ENCODE measurements at regions not wholly inside any gene's neighbourhood (a gene's known extent, or its start where the extent isn't known, plus 50 kb on each side); places are given as distances from the start of the nearest gene placed in this dataset.

GRCh38 chr12:67818459-67818903 is 169.9 kb downstream of the DYRK2 start:
- TF ChIP-seq POLR2A (IDR thresholded peaks at IDR 0.05) (no peak), EP300 (IDR thresholded peaks at IDR 0.05) (no peak), CTCF (IDR thresholded peaks at IDR 0.05) (no peak), POLR2AphosphoS5 (IDR thresholded peaks at IDR 0.05) (no peak)

Data from gastroesophageal sphincter (tissue), 3 donors.